Liver (tissue), 8 donors: ENCODE measurements at regions not wholly inside any gene's neighbourhood (a gene's known extent, or its start where the extent isn't known, plus 50 kb on each side); places are given as distances from the start of the nearest gene placed in this dataset.
"Not testable (repeated sequence)": the region's sequence is repeated elsewhere in the genome, so short reads cannot be mapped to it uniquely, and the experiment has no call there.

ENCODE experiments used
- DNase-seq: peaks from one replicate; pipeline ENCODE4 v3.0.0-alpha.2; 2017; ENCODE audit warnings: low spot score
- H3K27ac ChIP-seq, 2 donors: one replicate each; pipeline ENCODE4 v1.7.0; 2013; ENCODE audit warnings: inconsistent platforms in 2 of 2, low read length in 2 of 2, control low read depth in 1 of 2, low read depth in 1 of 2, mild to moderate bottlenecking in 1 of 2
- H3K27me3 ChIP-seq, 4 donors: one replicate each; pipeline versions ENCODE4 v1.6.1 to v1.7.0; 2013; ENCODE audit warnings: low read length in 3 of 4, inconsistent platforms in 1 of 4, mild to moderate bottlenecking in 1 of 4, moderate library complexity in 1 of 4; ENCODE audit not compliant: control insufficient read depth in 4 of 4, insufficient read depth in 4 of 4
- H3K36me3 ChIP-seq, 4 donors: one replicate each; pipeline versions ENCODE4 v1.6.1 to v1.7.0; 2013; ENCODE audit warnings: low read length in 3 of 4, mild to moderate bottlenecking in 3 of 4, low read depth in 1 of 4, moderate library complexity in 1 of 4; ENCODE audit not compliant: control insufficient read depth in 4 of 4, insufficient read depth in 3 of 4
- H3K4me1 ChIP-seq, 4 donors: one replicate each; pipeline versions ENCODE4 v1.6.1 to v1.7.0; 2013; ENCODE audit warnings: low read length in 3 of 4, mild to moderate bottlenecking in 3 of 4, moderate library complexity in 1 of 4; ENCODE audit not compliant: control insufficient read depth in 4 of 4, insufficient read depth in 4 of 4
- H3K4me3 ChIP-seq, 3 donors: one replicate each; pipeline versions ENCODE4 v1.6.1 to v1.7.0; 2013; ENCODE audit warnings: low read length in 3 of 3, control low read depth in 1 of 3, low read depth in 1 of 3, mild to moderate bottlenecking in 1 of 3
- H3K9ac ChIP-seq, 2 donors: one replicate each; pipeline ENCODE4 v1.7.0; 2013; ENCODE audit warnings: low read length in 2 of 2, mild to moderate bottlenecking in 2 of 2, moderate library complexity in 2 of 2, control low read depth in 1 of 2, low read depth in 1 of 2
- H3K9me3 ChIP-seq, 4 donors: one replicate each; pipeline versions ENCODE4 v1.6.1 to v1.7.0; 2013; ENCODE audit warnings: low read length in 3 of 4; ENCODE audit not compliant: control insufficient read depth in 4 of 4
- EGR1 ChIP-seq, 2 donors: IDR thresholded peaks; 2 replicates each; pipeline ENCODE4 v1.6.1; 2016 to 2018; ENCODE audit warnings: antibody characterized with exemption in 2 of 2, low read depth in 2 of 2
- FOXA1 ChIP-seq: IDR thresholded peaks from 2 replicates; pipeline ENCODE4 v1.6.1; 2016; ENCODE audit warnings: antibody characterized with exemption
- FOXA2 ChIP-seq: IDR thresholded peaks from 2 replicates; pipeline ENCODE4 v1.6.1; 2016; ENCODE audit warnings: antibody characterized with exemption
- GABPA ChIP-seq, 2 donors: IDR thresholded peaks in 1 of 2; conservative IDR thresholded peaks in 1 of 2; 2 replicates each; pipeline ENCODE4 v1.6.1; 2016; ENCODE audit warnings: antibody characterized with exemption in 2 of 2, mild to moderate bottlenecking in 1 of 2, moderate library complexity in 1 of 2
- HNF4A ChIP-seq, 2 donors: conservative IDR thresholded peaks; 2 replicates each; pipeline ENCODE4 v1.6.1; 2016; ENCODE audit warnings: antibody characterized with exemption in 2 of 2, mild to moderate bottlenecking in 2 of 2
- HNF4G ChIP-seq: IDR thresholded peaks from 2 replicates; pipeline ENCODE4 v1.6.1; 2016; ENCODE audit warnings: antibody characterized with exemption
- JUND ChIP-seq, 2 donors: IDR thresholded peaks; 2 replicates each; pipeline ENCODE4 v1.6.1; 2016; ENCODE audit warnings: antibody characterized with exemption in 2 of 2
- NR2F2 ChIP-seq: IDR thresholded peaks from 2 replicates; pipeline ENCODE4 v1.6.1; 2016; ENCODE audit warnings: antibody characterized with exemption
- RAD21 ChIP-seq, 2 donors: IDR thresholded peaks; 2 replicates each; pipeline ENCODE4 v1.6.1; 2016; ENCODE audit warnings: antibody characterized with exemption in 2 of 2, mild to moderate bottlenecking in 2 of 2
- RXRA ChIP-seq, 2 donors: IDR thresholded peaks; 2 replicates each; pipeline ENCODE4 v1.6.1; 2017 to 2018; ENCODE audit warnings: antibody characterized with exemption in 2 of 2, mild to moderate bottlenecking in 1 of 2
- SP1 ChIP-seq: IDR thresholded peaks from 2 replicates; pipeline ENCODE4 v1.6.1; 2018; ENCODE audit warnings: antibody characterized with exemption, mild to moderate bottlenecking
- TAF1 ChIP-seq: conservative IDR thresholded peaks from 2 replicates; pipeline ENCODE4 v1.6.1; 2016; ENCODE audit warnings: antibody characterized with exemption, mild to moderate bottlenecking
- YY1 ChIP-seq: IDR thresholded peaks from 2 replicates; pipeline ENCODE4 v1.6.1; 2016; ENCODE audit warnings: antibody characterized with exemption, mild to moderate bottlenecking
- WGBS: extraction: QIAGEN DNeasy Blood & Tissue Kit; methylation state at CpG from one replicate; pipeline ENCODE4 v1.1.7; 2013; 5-methylcytosine and 5-hydroxymethylcytosine counted together
- TF ChIP-seq, protein P1 (sequence below): IDR thresholded peaks from 2 replicates; pipeline ENCODE4 v1.6.1; 2016; ENCODE audit warnings: antibody characterized with exemption
- TF ChIP-seq, protein P2 (sequence below): IDR thresholded peaks from 2 replicates; pipeline ENCODE4 v1.6.1; 2016; ENCODE audit warnings: antibody characterized with exemption
- TF ChIP-seq, protein P3 (sequence below): IDR thresholded peaks from 2 replicates; pipeline ENCODE4 v1.6.1; 2016; ENCODE audit warnings: antibody characterized with exemption
- TF ChIP-seq, protein P4 (sequence below): fragments of 150-350 bp; IDR thresholded peaks from 2 replicates; pipeline ENCODE4 v1.5.1; 2017; ENCODE audit warnings: improper control_type of control experiment, low read depth, low read length; ENCODE audit not compliant: missing input control
- donor health status: healthy.
- donor health status: healthy.
- donor health status: healthy.
- donor health status: healthy.
- donor health status: healthy.

DNA sequence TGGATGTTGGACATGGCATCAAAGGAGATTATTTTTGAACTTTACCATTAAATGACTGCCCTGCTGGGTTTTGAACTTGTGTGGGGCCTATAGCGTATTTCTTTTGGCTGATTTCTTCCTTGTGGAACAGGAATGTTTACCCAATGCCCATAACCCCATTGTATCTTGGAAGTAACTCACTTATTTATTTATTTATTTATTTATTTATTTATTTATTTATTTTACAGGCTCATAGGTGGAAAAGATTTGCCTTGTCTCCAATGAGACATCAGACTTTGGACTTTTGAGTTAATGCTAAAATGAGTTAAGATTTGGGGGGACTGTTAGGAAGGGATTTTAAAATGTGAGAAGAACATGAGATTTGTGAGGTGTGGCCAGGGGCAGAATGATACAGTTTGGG is 273.1 kb downstream of the SLITRK2 start:
- 96% methylated on average over 1 of the region's 1 CpG for WGBS
- H3K9ac ChIP-seq: no peak overlapping the region

DNA sequence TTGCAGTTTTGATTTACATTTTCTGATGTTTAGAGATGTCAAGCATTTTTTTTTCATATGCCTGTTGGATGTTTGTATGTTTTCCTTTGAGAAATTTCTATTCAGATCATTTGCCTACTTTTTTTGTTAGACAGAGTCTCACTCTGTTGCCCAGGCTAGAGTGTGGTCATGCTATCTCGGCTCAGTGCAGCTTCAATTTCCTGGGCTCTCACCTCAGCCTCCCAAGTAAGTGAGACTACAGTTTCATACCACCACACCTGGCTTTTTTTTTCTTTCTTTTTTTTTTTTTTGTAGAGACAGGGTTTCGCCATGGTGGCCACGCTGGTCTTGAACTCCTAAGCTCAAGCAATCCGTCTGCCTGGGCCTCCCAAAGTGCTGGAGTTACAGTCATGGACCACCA is 291.7 kb downstream of the SLITRK2 start:
- TF ChIP-seq JUND (IDR thresholded peaks at IDR 0.05) (no peak), RXRA (IDR thresholded peaks at IDR 0.05) (no peak), YY1 (no peak), EGR1 (IDR thresholded peaks at IDR 0.05; ENCODE audit: low read depth in 2 of 2) (no peak), SP1 (no peak), RAD21 (IDR thresholded peaks at IDR 0.05) (no peak)
- TF ChIP-seq, protein P1, sequence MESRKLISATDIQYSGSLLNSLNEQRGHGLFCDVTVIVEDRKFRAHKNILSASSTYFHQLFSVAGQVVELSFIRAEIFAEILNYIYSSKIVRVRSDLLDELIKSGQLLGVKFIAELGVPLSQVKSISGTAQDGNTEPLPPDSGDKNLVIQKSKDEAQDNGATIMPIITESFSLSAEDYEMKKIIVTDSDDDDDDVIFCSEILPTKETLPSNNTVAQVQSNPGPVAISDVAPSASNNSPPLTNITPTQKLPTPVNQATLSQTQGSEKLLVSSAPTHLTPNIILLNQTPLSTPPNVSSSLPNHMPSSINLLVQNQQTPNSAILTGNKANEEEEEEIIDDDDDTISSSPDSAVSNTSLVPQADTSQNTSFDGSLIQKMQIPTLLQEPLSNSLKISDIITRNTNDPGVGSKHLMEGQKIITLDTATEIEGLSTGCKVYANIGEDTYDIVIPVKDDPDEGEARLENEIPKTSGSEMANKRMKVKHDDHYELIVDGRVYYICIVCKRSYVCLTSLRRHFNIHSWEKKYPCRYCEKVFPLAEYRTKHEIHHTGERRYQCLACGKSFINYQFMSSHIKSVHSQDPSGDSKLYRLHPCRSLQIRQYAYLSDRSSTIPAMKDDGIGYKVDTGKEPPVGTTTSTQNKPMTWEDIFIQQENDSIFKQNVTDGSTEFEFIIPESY: no peak
- Histone ChIP-seq H3K36me3 (no peaks in the 10 kb centered on the region), H3K4me1 (no peaks in the 10 kb centered on the region), H3K9me3 (no peaks in the 10 kb centered on the region), H3K27ac (no peak overlapping the region), H3K27me3 (no peaks in the 10 kb centered on the region), H3K4me3 (no peak overlapping the region), H3K9ac (no peak overlapping the region)
- DNase-seq: no peak
- 82% methylated on average over 4 of the region's 4 CpGs for WGBS

More for the DNA sequence above, 273.1 kb downstream of the SLITRK2 start:
- Histone ChIP-seq H3K4me1 (no peaks in the 10 kb centered on the region), H3K36me3 (no peaks in the 10 kb centered on the region), H3K9me3 (no peaks in the 10 kb centered on the region), H3K4me3 (no peak overlapping the region), H3K27ac (no peak overlapping the region), H3K27me3 (no peaks in the 10 kb centered on the region)
- no peak for DNase-seq
- no peak for TF ChIP-seq EGR1 (IDR thresholded peaks at IDR 0.05; ENCODE audit: low read depth in 2 of 2)
- TF ChIP-seq, protein P2, sequence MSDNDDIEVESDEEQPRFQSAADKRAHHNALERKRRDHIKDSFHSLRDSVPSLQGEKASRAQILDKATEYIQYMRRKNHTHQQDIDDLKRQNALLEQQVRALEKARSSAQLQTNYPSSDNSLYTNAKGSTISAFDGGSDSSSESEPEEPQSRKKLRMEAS: no peak
- no peak for TF ChIP-seq HNF4G
- no peak for TF ChIP-seq RAD21 (IDR thresholded peaks at IDR 0.05)
- no peak for TF ChIP-seq FOXA2
- TF ChIP-seq RXRA (IDR thresholded peaks at IDR 0.05): no peak
- no peak for TF ChIP-seq TAF1
- no peak for TF ChIP-seq GABPA (IDR thresholded peaks at IDR 0.05 in 1 of 2, conservative IDR thresholded peaks at IDR 0.05 in 1 of 2)
- no peak for TF ChIP-seq SP1
- TF ChIP-seq, protein P3, sequence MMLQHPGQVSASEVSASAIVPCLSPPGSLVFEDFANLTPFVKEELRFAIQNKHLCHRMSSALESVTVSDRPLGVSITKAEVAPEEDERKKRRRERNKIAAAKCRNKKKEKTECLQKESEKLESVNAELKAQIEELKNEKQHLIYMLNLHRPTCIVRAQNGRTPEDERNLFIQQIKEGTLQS: no peak
- TF ChIP-seq YY1: no peak
- no peak for TF ChIP-seq NR2F2
- no peak for TF ChIP-seq JUND (IDR thresholded peaks at IDR 0.05)
- no peak for TF ChIP-seq FOXA1
- TF ChIP-seq, protein P4, sequence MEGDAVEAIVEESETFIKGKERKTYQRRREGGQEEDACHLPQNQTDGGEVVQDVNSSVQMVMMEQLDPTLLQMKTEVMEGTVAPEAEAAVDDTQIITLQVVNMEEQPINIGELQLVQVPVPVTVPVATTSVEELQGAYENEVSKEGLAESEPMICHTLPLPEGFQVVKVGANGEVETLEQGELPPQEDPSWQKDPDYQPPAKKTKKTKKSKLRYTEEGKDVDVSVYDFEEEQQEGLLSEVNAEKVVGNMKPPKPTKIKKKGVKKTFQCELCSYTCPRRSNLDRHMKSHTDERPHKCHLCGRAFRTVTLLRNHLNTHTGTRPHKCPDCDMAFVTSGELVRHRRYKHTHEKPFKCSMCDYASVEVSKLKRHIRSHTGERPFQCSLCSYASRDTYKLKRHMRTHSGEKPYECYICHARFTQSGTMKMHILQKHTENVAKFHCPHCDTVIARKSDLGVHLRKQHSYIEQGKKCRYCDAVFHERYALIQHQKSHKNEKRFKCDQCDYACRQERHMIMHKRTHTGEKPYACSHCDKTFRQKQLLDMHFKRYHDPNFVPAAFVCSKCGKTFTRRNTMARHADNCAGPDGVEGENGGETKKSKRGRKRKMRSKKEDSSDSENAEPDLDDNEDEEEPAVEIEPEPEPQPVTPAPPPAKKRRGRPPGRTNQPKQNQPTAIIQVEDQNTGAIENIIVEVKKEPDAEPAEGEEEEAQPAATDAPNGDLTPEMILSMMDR: no peak

DNA sequence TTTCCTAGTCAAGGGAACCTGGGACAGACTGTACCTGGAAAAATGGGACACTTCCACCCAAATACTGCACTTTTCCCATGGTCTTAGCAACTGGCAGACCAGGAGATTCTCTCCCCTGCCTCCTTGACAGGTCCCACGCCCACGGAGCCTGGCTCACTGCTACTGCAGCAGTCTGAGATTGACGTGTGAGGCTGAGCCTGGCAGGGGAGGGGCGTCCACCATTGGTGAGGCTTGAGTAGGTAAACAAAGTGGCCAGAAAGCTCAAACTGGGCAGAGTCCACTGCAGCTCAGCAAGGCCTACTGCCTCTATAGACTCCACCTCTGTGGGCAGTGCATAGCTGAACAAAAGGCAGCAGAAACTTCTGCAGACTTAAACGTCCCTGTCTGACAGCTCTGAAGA is 301.4 kb downstream of the SLITRK2 start:
- not testable (repeated sequence) for H3K9ac ChIP-seq, H3K27ac ChIP-seq, H3K4me1 ChIP-seq, H3K9me3 ChIP-seq, H3K27me3 ChIP-seq, H3K36me3 ChIP-seq, H3K4me3 ChIP-seq, DNase-seq
- WGBS: 35% methylated on average over 5 of the region's 5 CpGs
- TF ChIP-seq YY1: peak; percentile 25
- TF ChIP-seq HNF4A (conservative IDR thresholded peaks at IDR 0.05): peak; percentile 28 to 38
